Caco-2 (cell line): ENCODE measurements at regions not wholly inside any gene's neighbourhood (a gene's known extent, or its start where the extent isn't known, plus 50 kb on each side); places are given as distances from the start of the nearest gene placed in this dataset.

Experiments used
- BruUV-seq: library from RNA; stranded (reverse); fragments of 400-500 nt; replicated peaks from 2 replicates; lab custom pipeline; 2021; lab: Mats Ljungman, UMichigan
- CTCF ChIA-PET: fragments of 300-600 bp; sonication (Branson Sonifier 250); formaldehyde crosslinking; loops from one replicate; lab custom pipeline; 2022; ENCODE audit warnings: antibody characterized with exemption; lab: Charles Lee
- POLR2A ChIA-PET: fragments of 300-600 bp; sonication (Branson Sonifier 250); formaldehyde crosslinking; loops from one replicate; lab custom pipeline; 2022; ENCODE audit warnings: antibody characterized with exemption; lab: Charles Lee
- DNase-seq, 2 experiments: peaks; one replicate each; pipeline versions ENCODE4 v3.0.0 to v3.0.0-alpha.2; 2020 to 2022
- H3K27me3 ChIP-seq: replicated peaks from 2 replicates; pipeline ENCODE4 v1.6.0; 2011; ENCODE audit warnings: low read length; ENCODE audit not compliant: control insufficient read depth, insufficient read depth
- H3K36me3 ChIP-seq: 2 replicates; pipeline ENCODE4 v1.5.1; 2011; ENCODE audit warnings: low read length; ENCODE audit not compliant: control insufficient read depth, insufficient read depth
- H3K4me1 ChIP-seq: fragments of 250-450 bp; sonication (Bioruptor Pico); 2 replicates; pipeline ENCODE4 v1.5.1; 2020; ENCODE audit warnings: mild to moderate bottlenecking
- H3K4me3 ChIP-seq: 2 replicates; pipeline ENCODE4 v1.5.1; 2011; ENCODE audit warnings: low read depth, mild to moderate bottlenecking, control low read depth, low read length
- H3K9me3 ChIP-seq: fragments of 250-450 bp; sonication (Bioruptor Pico); 2 replicates; pipeline ENCODE4 v1.5.1; 2020; ENCODE audit warnings: mild to moderate bottlenecking, moderate library complexity
- H3K27ac Mint-ChIP-seq: one replicate; pipeline ENCODE4 v1.8.0; 2022; ENCODE audit warnings: mixed read lengths; ENCODE audit not compliant: unreplicated experiment
- H3K27me3 Mint-ChIP-seq: one replicate; pipeline ENCODE4 v1.8.0; 2022; ENCODE audit warnings: mixed read lengths; ENCODE audit not compliant: insufficient read depth, unreplicated experiment
- H3K36me3 Mint-ChIP-seq: one replicate; pipeline ENCODE4 v1.8.0; 2022; ENCODE audit warnings: mild to moderate bottlenecking, mixed read lengths; ENCODE audit not compliant: insufficient read depth, unreplicated experiment
- H3K4me1 Mint-ChIP-seq: one replicate; pipeline ENCODE4 v1.8.0; 2022; ENCODE audit warnings: low read depth, mixed read lengths; ENCODE audit not compliant: unreplicated experiment
- H3K4me3 Mint-ChIP-seq: one replicate; pipeline ENCODE4 v1.8.0; 2022; ENCODE audit warnings: mild to moderate bottlenecking, moderate library complexity, mixed read lengths; ENCODE audit not compliant: unreplicated experiment
- H3K9me3 Mint-ChIP-seq: one replicate; pipeline ENCODE4 v1.8.0; 2022; ENCODE audit warnings: mixed read lengths; ENCODE audit not compliant: unreplicated experiment
- intact Hi-C: fragments of 100-400 bp; cut with micrococcal nuclease; formaldehyde crosslinking; loops from one replicate; pipeline ENCODE4 v1.10.0; 2022; ENCODE audit not compliant: unreplicated experiment
- TF ChIP-seq, protein P1 (sequence below), 2 experiments: fragments of 200-600 bp in 1 of 2; IDR thresholded peaks; 1 replicate in 1 of 2; 2 replicates in 1 of 2; pipeline versions ENCODE4 v1.5.1 to v1.8.0; 2011 to 2022; ENCODE audit warnings: antibody characterized with exemption in 1 of 2, control low read depth in 1 of 2, inconsistent platforms in 1 of 2, low read depth in 1 of 2, low read length in 1 of 2, mild to moderate bottlenecking in 1 of 2, moderate library complexity in 1 of 2; ENCODE audit not compliant: insufficient read depth in 1 of 2, severe bottlenecking in 1 of 2, unreplicated experiment in 1 of 2

DNA sequence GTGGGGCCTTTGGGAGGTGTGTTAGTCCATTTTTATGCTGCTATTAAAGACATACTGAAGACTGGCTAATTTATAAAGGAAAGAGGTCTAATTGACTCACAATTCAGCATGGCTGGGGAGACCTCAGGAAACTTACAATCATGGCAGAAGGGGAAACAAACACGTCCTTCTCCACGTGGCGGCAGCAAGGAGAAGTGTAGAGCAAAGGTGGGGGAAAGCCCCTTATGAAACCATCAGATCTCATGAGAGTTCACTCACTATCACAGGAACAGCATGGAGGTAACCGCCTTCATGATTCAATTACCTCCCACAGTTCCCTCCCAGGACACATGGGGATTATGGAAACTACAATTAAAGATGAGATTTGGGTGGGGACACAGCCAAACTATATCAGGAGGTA lies 187.1 kb upstream of the OSR1 start:
- intact Hi-C loops = no loop called here
- ChIA-PET CTCF (no interaction called here), POLR2A (no interaction called here)
- Mint-ChIP-seq H3K4me1 (no peaks in the 10 kb centered on the region), H3K36me3 (no peaks in the 10 kb centered on the region), H3K4me3 (no peak overlapping the region), H3K27ac (no peak overlapping the region), H3K9me3 (no peaks in the 10 kb centered on the region), H3K27me3 (peaks cover 2% of the 10 kb centered on the region)
- Histone ChIP-seq H3K36me3 (no peaks in the 10 kb centered on the region), H3K4me3 (no peak overlapping the region), H3K27me3 (no peaks in the 10 kb centered on the region), H3K9me3 (no peaks in the 10 kb centered on the region), H3K4me1 (no peaks in the 10 kb centered on the region)
- BruUV-seq = no TSS peak
- TF ChIP-seq, protein P1, sequence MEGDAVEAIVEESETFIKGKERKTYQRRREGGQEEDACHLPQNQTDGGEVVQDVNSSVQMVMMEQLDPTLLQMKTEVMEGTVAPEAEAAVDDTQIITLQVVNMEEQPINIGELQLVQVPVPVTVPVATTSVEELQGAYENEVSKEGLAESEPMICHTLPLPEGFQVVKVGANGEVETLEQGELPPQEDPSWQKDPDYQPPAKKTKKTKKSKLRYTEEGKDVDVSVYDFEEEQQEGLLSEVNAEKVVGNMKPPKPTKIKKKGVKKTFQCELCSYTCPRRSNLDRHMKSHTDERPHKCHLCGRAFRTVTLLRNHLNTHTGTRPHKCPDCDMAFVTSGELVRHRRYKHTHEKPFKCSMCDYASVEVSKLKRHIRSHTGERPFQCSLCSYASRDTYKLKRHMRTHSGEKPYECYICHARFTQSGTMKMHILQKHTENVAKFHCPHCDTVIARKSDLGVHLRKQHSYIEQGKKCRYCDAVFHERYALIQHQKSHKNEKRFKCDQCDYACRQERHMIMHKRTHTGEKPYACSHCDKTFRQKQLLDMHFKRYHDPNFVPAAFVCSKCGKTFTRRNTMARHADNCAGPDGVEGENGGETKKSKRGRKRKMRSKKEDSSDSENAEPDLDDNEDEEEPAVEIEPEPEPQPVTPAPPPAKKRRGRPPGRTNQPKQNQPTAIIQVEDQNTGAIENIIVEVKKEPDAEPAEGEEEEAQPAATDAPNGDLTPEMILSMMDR (IDR thresholded peaks at IDR 0.05; ENCODE audit: insufficient read depth in 1 of 2, low read depth in 1 of 2, low read length in 1 of 2, severe bottlenecking in 1 of 2, unreplicated experiment in 1 of 2) = no peak
- DNase-seq = no peak

DNA sequence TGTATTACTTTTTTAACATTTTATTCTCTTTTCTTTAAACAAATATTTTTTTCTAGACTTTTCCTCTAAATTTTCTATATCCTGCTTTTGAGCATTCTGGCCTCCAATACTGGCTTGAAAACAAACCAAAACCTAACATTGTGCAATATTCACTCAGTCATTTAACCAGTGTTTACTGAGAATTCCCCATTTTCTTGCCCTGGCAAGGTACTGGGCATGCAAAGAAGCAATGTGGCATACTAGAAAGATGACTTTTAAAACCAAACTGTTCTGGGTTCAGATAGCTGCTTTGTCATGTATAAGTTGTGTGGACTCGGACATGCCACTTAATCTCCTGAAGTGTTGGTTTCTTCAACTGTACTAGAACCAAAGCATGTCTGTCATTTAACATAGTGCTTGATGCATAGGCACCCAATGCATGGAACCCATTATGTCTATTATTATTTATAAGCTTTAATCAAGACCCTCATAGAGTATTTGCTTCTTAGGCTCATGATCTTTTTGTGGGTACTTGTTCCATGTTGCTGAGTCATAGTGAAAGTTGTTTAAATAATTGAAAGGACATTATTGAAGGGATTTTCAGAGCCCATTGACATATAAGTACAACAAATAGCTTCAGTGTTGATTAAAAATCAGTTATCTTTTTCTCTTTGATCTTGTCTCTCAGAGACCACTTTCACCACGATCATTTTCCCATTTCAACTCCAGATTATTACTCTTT lies 185.4 kb upstream of the OSR1 start:
- Histone ChIP-seq H3K27me3 (no peaks in the 10 kb centered on the region), H3K4me3 (no peak overlapping the region), H3K9me3 (no peaks in the 10 kb centered on the region), H3K36me3 (no peaks in the 10 kb centered on the region), H3K4me1 (no peaks in the 10 kb centered on the region)
- TF ChIP-seq, protein P1 (IDR thresholded peaks at IDR 0.05; ENCODE audit: insufficient read depth in 1 of 2, low read depth in 1 of 2, low read length in 1 of 2, severe bottlenecking in 1 of 2, unreplicated experiment in 1 of 2) = no peak
- Mint-ChIP-seq H3K27me3 (peaks cover 2% of the 10 kb centered on the region), H3K4me3 (no peak overlapping the region), H3K4me1 (no peaks in the 10 kb centered on the region), H3K27ac (no peak overlapping the region), H3K9me3 (no peaks in the 10 kb centered on the region), H3K36me3 (no peaks in the 10 kb centered on the region)
- intact Hi-C loops = loop anchor here (5.0 kb wide), 1 partner anchor 123 kb away; no protein-coding TSS in a partner anchor
- DNase-seq = no peak
- ChIA-PET CTCF (no interaction called here), POLR2A (no interaction called here)
- BruUV-seq = no TSS peak

DNA sequence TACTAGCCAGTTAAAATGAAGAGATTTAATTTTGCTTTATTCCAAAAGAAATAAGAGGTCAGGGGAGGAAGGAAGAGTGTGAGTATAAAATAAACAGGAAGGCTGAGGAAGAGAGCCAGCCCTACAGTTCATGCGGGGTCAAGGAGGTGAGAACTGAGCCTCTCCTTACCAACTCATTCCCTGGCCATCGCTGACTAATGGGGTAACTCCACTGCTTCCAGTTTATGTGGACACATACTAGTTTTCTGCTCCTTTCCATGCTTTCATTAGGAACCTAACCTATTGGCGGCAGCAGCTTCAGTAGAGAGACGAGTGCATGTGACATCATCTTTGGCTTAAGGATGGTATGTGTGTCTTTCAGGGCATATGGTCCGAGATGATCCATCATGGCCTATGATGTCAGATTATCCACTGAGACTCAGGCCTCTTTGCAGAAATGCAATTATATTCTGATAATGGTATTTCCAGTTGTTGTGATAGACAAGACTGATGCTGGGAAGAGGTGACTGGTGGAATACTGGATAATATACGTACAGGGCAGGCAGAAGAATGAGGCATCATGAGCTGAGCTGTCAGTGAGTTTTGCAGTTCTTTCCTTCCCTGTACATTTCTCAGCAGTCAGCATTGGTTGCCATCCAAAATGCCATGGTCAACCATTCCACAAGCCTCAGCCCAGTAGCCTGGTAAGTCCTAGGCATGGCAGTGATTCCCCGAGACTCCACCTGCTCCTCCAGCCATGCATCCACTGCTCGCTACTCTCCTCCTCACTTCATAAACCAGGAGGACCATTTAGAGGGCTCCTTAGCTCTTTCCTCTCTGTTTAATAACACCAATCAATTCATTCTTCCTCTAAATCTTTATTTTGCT lies 184.6 kb upstream of the OSR1 start:
- DNase-seq = no peak
- Mint-ChIP-seq H3K4me1 (no peaks in the 10 kb centered on the region), H3K4me3 (no peak overlapping the region), H3K9me3 (no peaks in the 10 kb centered on the region), H3K36me3 (no peaks in the 10 kb centered on the region), H3K27me3 (peaks cover 2% of the 10 kb centered on the region), H3K27ac (no peak overlapping the region)
- no peaks in the 10 kb centered on the region for H3K27me3 ChIP-seq
- TF ChIP-seq, protein P1 (IDR thresholded peaks at IDR 0.05; ENCODE audit: insufficient read depth in 1 of 2, low read depth in 1 of 2, low read length in 1 of 2, severe bottlenecking in 1 of 2, unreplicated experiment in 1 of 2) = no peak
- 0 out of 2 replicates have a peak, but pooled peaks cover 2% of the 10 kb centered on the region for H3K4me1 ChIP-seq
- no peaks in the 10 kb centered on the region for H3K9me3 ChIP-seq
- H3K36me3 ChIP-seq = no peaks in the 10 kb centered on the region
- ChIA-PET CTCF (no interaction called here), POLR2A (no interaction called here)
- no peak overlapping the region for H3K4me3 ChIP-seq
- BruUV-seq = no TSS peak
- intact Hi-C loops = loop anchor here (5.0 kb wide), 1 partner anchor 124 kb away; no protein-coding TSS in a partner anchor
